H4 (cell line): ENCODE measurements at regions not wholly inside any gene's neighbourhood (a gene's known extent, or its start where the extent isn't known, plus 50 kb on each side); places are given as distances from the start of the nearest gene placed in this dataset.
"Not testable (repeated sequence)": the region's sequence is repeated elsewhere in the genome, so short reads cannot be mapped to it uniquely, and the experiment has no call there.

Experiments used
- DNase-seq: peaks from one replicate; pipeline ENCODE4 v3.0.0-alpha.2; 2015; ENCODE audit warnings: low spot score

GRCh38 chr2:111316881-111317549, 196.3 kb downstream of the BCL2L11 start:
- DNase-seq: not testable (repeated sequence)

DNA sequence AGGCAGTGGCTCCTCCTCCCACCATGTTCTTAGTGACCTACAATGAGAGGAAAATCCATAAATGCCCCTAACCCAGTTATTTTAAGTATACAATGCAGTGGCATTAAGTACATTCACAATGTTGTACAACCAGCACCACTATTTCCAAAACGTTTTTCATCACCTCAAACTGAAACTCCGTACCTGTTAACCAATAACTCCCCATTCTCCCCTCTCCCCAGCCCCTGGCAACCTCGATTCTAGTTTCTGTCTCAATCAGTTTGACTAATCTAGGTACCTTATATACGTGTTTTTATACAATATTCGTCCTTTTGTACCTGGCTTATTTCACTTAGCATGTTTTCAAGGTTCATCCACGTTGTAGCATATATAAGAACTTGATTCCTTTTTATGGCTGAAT, 198.8 kb downstream of the BCL2L11 start:
- not testable (repeated sequence) for DNase-seq

DNA sequence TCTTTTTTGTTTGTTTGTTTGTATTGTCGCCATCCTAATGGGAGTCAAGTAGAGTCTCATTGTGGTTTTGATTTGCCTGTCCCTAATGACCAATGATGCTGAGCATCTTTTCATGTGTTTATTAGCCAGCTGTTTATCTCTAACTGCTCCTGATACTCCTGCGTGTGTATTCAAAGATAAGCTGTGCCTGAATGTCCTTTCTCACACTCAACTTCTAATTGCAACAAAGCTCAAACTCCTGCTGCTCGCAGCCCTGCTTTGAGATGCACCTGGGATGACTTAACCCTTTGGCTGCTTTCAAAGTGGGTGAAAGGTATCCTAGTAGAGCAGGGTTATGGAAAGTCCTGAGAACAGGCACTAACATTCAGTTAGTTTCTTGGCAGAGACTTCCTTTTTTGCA, 199.6 kb downstream of the BCL2L11 start:
- DNase-seq: not testable (repeated sequence)

DNA sequence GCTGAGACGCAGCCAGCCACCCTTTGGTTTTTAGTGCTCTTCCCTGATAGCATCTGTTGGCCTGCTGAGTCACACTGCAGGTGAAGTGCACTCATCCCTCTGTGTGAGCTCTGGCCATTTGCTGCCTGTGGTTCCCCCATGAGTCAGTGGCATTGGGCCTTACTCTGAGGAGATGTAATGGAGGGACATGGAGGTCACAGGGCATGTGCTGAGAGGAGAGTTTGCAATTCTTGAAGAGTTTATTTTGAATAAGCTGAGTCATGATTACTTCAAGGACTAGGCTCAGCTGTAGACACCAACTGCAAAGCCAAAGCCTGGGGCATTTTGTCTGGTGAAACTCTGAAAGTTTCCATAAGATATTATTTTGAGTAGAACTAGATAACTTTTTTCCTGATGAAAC, 200.3 kb downstream of the BCL2L11 start:
- DNase-seq: peak; percentile 70

DNA sequence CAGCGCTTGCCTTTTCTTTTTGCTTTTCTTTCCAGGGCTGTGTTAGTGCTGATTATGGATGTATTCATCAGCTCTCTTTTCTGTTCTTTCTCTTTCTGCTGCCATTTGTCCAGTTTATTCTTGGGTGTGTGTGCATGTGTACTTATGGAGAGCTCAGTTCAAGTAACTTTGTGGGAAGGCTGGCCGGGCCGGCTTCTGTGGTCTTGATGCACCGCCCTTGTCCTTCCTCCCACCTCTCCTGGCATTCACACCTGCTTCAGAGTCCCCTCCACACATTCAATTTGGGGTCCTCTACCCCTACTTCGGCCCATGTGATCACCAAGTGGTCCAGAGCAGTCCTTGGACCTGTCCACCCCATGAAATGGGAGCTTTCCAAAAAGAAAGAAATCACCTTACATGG, 202.7 kb downstream of the BCL2L11 start:
- not testable (repeated sequence) for DNase-seq

DNA sequence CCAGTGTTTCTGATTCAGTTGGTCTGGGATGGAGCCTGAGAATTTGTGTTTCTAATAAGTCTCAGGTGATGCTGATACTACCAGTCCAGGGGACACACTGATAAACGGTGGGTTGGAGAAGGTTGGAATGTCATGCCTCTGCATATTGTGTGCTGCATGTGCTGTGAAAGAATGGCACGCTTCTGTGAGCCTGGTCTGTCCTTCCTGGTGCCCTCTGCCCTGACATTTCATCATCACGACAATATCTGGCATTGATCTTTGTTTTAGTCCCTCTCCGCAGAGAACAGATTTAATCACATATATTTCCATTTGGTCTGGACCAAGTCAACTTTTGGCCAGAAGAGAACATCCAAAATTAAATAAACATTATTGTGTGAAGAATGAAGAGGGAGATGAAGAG, 207.0 kb downstream of the BCL2L11 start:
- DNase-seq: not testable (repeated sequence)

DNA sequence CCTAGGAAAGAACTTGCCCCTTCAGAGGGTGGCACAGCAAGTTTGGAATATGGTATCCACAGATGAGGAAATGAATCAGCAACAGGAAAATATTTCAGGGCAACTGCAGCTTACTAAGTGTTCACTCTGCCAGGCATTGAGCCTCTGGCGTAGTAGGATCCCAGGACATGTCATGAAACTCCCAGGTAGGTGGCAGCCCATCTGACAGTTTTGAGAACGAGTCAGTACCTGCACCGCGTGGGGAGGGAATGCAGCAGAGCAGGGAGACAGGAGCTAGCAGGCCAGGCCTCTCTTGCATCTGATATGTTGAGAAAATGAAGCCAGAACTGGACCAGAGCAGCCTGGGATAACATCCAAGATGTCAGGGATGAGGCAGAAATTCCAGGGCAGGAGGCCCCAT, 208.6 kb downstream of the BCL2L11 start:
- DNase-seq: not testable (repeated sequence)

DNA sequence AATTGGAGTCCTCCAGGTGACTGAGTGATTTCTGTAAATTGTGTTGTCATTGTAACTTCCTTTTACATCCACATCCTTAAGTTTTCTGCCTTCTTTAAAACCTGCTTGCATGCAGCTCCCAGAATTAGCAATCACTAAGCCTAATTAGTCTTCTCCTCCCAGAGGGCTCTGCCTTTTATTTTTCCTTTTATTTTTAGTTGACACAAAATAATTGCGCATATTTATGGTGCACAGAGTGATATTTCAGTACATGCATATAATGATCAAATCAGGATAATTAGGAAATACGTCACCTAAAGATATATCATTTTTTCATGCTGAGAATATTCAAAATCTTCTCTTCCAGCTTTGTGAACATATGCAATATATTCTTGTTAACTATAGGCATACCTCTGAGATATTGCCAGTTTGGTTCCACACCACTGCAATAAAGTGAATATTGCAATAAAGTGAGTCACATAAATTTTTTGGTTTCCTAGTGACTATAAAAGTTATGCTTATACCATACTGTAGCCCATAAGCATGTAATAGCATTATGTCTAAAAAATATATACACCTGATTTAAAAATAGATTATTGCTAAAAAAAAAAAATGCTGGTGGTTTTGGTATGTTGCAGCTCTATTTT, 210.5 kb downstream of the BCL2L11 start:
- DNase-seq: not testable (repeated sequence)

GRCh38 chr2:111335220-111335907, 214.7 kb downstream of the BCL2L11 start:
- not testable (repeated sequence) for DNase-seq

- DNase-seq: not testable (repeated sequence)
Observed at GRCh38 chr2:111338474-111338873, 217.8 kb downstream of the BCL2L11 start.

- DNase-seq: not testable (repeated sequence)
Observed at GRCh38 chr2:111339476-111339875, 218.8 kb downstream of the BCL2L11 start.

- DNase-seq: not testable (repeated sequence)
Observed at GRCh38 chr2:111344590-111344989, 223.9 kb downstream of the BCL2L11 start.

DNA sequence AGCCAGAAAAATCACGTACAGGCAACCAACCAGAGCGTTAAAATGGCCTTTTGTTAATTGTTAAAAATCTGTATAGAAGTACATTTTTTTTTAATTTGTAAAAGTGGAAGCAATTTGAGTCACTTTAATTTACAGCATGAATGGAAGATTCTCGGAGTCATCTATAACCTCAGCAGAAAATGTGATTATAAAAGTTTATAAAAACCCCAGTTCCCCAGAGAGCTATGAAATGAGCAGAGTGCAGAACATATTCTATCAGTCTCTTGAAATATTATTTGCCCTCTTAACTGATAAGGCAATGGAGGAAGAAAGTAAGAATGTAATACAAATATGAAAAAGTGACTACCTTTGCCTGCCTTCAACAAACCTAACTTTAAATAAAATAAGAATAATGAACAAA, 224.7 kb downstream of the BCL2L11 start:
- DNase-seq: not testable (repeated sequence)

DNA sequence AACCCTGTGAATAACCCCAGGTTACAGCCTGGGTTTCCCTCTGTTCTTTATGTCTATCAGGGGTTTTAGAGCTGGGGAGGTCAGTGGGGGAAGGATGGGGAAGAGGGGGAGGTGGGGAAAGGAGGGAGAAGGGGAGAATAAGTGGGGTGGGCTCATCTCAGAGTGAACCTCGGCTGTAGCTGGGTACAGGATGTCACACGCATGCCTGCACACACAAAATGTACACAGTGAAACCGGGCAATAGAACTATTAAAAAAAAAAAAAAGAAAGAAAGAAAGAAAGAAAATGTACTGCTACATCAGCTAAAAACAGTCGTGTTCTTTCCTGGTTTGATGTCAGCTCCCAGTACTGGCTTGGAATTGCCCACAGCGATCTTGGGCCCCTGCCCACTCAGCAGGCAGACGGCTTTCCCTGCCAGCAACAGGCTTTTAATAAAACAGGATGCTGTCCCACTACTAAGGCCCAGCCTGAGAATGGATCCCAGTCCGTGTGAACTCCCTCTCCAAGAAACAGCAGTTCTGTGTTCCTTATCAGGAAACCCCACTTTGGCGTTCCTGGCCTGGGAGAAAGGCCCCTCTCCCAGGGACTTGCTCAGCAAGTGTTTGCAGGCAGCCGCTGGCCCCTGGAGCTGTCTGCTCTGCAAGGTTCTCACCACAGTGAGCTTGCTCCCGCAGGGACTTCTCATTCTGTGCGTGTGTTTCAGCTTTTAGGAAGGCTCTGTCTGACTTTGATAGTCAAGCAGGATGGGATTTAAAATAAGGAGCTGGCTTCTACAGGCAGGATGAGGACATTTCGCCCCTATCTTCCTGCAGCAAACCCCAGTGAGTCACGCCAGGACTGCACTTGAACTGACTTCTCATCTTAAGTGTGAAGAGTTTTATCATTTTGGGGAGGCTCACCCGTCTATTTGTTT, 225.6 kb downstream of the BCL2L11 start:
- DNase-seq: peak; percentile 10

DNA sequence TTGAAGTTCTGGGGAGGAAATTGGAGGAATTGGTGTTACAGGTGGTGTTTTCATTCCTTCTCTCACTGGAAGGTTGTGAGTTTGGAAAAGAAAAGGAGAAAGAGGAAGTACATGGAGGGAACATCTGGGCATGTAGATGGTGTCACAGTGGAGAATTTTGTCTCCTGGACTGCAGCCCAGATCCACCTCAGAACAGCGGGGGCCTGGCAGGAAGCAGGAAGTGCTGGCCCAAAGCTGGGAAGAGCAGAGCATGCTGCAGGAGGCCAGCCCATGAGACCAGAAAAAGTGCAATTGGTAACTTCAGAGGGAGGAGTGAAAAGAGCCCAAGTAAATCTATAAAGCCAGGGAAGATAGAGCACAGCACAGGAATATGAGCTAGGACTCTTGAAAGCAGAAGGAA, 227.0 kb downstream of the BCL2L11 start:
- DNase-seq: not testable (repeated sequence)

DNA sequence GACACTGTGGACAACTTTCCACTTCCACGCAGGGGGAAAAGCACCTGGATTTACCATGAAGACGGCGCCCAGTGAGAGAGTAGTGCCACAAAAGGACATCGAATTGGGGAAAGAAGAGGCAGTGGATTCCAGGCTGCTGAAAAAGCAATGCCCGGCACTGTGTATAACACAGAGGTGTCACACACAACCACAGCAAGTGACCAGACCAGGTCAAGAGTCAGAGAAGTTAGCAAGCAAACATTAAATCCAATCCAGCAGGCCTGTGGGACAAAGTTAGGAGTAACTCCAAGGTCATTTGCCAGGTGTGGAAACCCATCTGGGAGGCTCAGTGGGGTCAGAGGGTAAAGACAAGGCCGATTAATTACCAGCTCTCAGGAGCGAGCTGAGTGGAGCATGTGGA, 227.6 kb downstream of the BCL2L11 start:
- not testable (repeated sequence) for DNase-seq

- DNase-seq: not testable (repeated sequence)
Observed at GRCh38 chr2:111355022-111355817, 234.5 kb downstream of the BCL2L11 start.

GRCh38 chr2:111355823-111356511, 235.3 kb downstream of the BCL2L11 start:
- not testable (repeated sequence) for DNase-seq

- peak; percentile 7 for DNase-seq
Observed at GRCh38 chr2:111356512-111357031, 235.9 kb downstream of the BCL2L11 start.
